ENCODE measurements at regions not wholly inside any gene's neighbourhood (a gene's known extent, or its start where the extent isn't known, plus 50 kb on each side); places are given as distances from the start of the nearest gene placed in this dataset.

- no peak for TF ChIP-seq CTCF (IDR thresholded peaks at IDR 0.05)
- TF ChIP-seq POLR2A (IDR thresholded peaks at IDR 0.05): no peak
These were observed 685.3 kb upstream of the MARCKS start for GRCh38 chr6:113171882-113172281.
